Loucy (cell line): ENCODE measurements at regions not wholly inside any gene's neighbourhood (a gene's known extent, or its start where the extent isn't known, plus 50 kb on each side); places are given as distances from the start of the nearest gene placed in this dataset.

ENCODE experiments used
- EZH2phosphoT487 ChIP-seq: fragments of 200-600 bp; IDR thresholded peaks from 2 replicates; pipeline ENCODE4 v1.6.1; 2018; ENCODE audit warnings: antibody characterized with exemption, mild to moderate bottlenecking, moderate library complexity, borderline replicate concordance
- TF ChIP-seq, protein P1 (sequence below): fragments of 200-600 bp; sonication (generic); conservative IDR thresholded peaks from 2 replicates; pipeline ENCODE4 v1.5.1; 2014; ENCODE audit warnings: mild to moderate bottlenecking, antibody characterized with exemption, low read length

DNA sequence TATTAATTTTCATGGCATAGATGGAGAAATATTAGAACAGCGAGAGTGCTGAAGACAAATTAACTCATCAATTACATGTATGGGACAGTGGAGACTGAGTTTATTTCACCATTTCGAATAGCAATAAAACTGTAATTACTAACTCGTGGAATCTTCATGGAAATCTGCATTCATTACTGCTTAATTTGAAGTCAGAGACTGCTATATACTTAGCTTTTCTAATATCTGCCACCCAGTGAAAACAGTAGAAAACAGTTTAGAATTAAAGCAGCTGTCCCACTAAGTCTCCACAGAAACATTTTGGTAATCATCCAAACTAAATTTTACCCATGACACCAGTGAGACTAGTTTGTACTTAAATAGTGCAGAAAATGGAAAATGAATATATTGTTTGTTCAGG is 56.8 kb downstream of the IZUMO3 start:
- TF ChIP-seq, protein P1, sequence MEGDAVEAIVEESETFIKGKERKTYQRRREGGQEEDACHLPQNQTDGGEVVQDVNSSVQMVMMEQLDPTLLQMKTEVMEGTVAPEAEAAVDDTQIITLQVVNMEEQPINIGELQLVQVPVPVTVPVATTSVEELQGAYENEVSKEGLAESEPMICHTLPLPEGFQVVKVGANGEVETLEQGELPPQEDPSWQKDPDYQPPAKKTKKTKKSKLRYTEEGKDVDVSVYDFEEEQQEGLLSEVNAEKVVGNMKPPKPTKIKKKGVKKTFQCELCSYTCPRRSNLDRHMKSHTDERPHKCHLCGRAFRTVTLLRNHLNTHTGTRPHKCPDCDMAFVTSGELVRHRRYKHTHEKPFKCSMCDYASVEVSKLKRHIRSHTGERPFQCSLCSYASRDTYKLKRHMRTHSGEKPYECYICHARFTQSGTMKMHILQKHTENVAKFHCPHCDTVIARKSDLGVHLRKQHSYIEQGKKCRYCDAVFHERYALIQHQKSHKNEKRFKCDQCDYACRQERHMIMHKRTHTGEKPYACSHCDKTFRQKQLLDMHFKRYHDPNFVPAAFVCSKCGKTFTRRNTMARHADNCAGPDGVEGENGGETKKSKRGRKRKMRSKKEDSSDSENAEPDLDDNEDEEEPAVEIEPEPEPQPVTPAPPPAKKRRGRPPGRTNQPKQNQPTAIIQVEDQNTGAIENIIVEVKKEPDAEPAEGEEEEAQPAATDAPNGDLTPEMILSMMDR: no peak
- TF ChIP-seq EZH2phosphoT487: no peak
